OCI-LY7 (cell line): ENCODE measurements at regions not wholly inside any gene's neighbourhood (a gene's known extent, or its start where the extent isn't known, plus 50 kb on each side); places are given as distances from the start of the nearest gene placed in this dataset.

Experiments
- BruUV-seq: library from RNA; stranded (reverse); fragments of 400-500 nt; replicated peaks from 2 replicates; lab custom pipeline; 2021; lab: Mats Ljungman, UMichigan
- CTCF ChIA-PET: fragments of 300-600 bp; sonication (Branson Sonifier 250); formaldehyde crosslinking; loops from one replicate; lab custom pipeline; 2022; ENCODE audit warnings: antibody characterized with exemption; ENCODE audit not compliant: unreplicated experiment; lab: Charles Lee
- POLR2A ChIA-PET: fragments of 300-600 bp; sonication (Branson Sonifier 250); formaldehyde crosslinking; loops from one replicate; lab custom pipeline; 2022; ENCODE audit warnings: antibody characterized with exemption; lab: Charles Lee
- DNase-seq: peaks from one replicate; pipeline ENCODE4 v3.0.0-alpha.2; 2015; ENCODE audit warnings: low spot score
- H2AFZ ChIP-seq: fragments of 200-600 bp; sonication (generic), shearing (Covaris generic); 2 replicates; pipeline ENCODE4 v1.6.1; 2014; ENCODE audit warnings: mild to moderate bottlenecking, antibody characterized with exemption, low read length, moderate library complexity
- H3K27ac ChIP-seq: fragments of 200-600 bp; sonication (generic); 2 replicates; pipeline ENCODE4 v1.5.1; 2014; ENCODE audit warnings: mixed run types, low read depth, mild to moderate bottlenecking, moderate library complexity, low read length, inconsistent platforms; ENCODE audit not compliant: poor library complexity, severe bottlenecking
- H3K36me3 ChIP-seq: fragments of 200-600 bp; sonication (generic); 2 replicates; pipeline ENCODE4 v1.6.1; 2014; ENCODE audit warnings: mild to moderate bottlenecking, antibody characterized with exemption, low read length, moderate library complexity, mixed read lengths; ENCODE audit not compliant: insufficient read depth
- H3K4me1 ChIP-seq: fragments of 200-600 bp; sonication (generic); 2 replicates; pipeline ENCODE4 v1.5.1; 2014; ENCODE audit warnings: mild to moderate bottlenecking, low read length; ENCODE audit not compliant: insufficient read depth, poor library complexity, severe bottlenecking
- H3K4me2 ChIP-seq: fragments of 200-600 bp; sonication (generic); 2 replicates; pipeline ENCODE4 v1.6.1; 2014; ENCODE audit warnings: mild to moderate bottlenecking, low read length
- H3K4me3 ChIP-seq: fragments of 200-600 bp; sonication (generic); 2 replicates; pipeline ENCODE4 v1.5.1; 2014; ENCODE audit warnings: mild to moderate bottlenecking, low read depth, low read length; ENCODE audit not compliant: poor library complexity, severe bottlenecking
- H3K79me2 ChIP-seq: fragments of 200-600 bp; sonication (generic); 2 replicates; pipeline ENCODE4 v1.6.1; 2016; ENCODE audit warnings: low read depth, mild to moderate bottlenecking, low read length, moderate library complexity, mixed read lengths; ENCODE audit not compliant: insufficient read depth
- H3K9me2 ChIP-seq: fragments of 200-600 bp; sonication (generic); 2 replicates; pipeline ENCODE4 v1.6.1; 2016; ENCODE audit warnings: mild to moderate bottlenecking, low read length, mixed read lengths; ENCODE audit not compliant: insufficient read depth
- H3K9me3 ChIP-seq: fragments of 200-600 bp; sonication (generic); 2 replicates; pipeline ENCODE4 v1.6.1; 2014; ENCODE audit warnings: mild to moderate bottlenecking, mixed run types, low read length, mixed read lengths
- H4K20me1 ChIP-seq: fragments of 200-600 bp; sonication (generic); 2 replicates; pipeline ENCODE4 v1.6.1; 2014; ENCODE audit warnings: mild to moderate bottlenecking, antibody characterized with exemption, low read length, moderate library complexity, mixed read lengths; ENCODE audit not compliant: insufficient read depth
- EZH2phosphoT487 ChIP-seq: fragments of 200-600 bp; sonication (generic); IDR thresholded peaks from 2 replicates; pipeline ENCODE4 v1.6.1; 2018; ENCODE audit warnings: low read depth, borderline replicate concordance, mild to moderate bottlenecking, mixed run types, antibody characterized with exemption, low read length, moderate library complexity, mixed read lengths
- intact Hi-C: fragments of 100-400 bp; cut with micrococcal nuclease; formaldehyde crosslinking; loops from one replicate; pipeline ENCODE4 v1.10.0; 2022; ENCODE audit not compliant: unreplicated experiment
- TF ChIP-seq, protein P1 (sequence below): fragments of 200-600 bp; sonication (generic); conservative IDR thresholded peaks from 2 replicates; pipeline ENCODE4 v1.5.1; 2014; ENCODE audit warnings: mild to moderate bottlenecking, antibody characterized with exemption, low read length, moderate library complexity, mixed read lengths

DNA sequence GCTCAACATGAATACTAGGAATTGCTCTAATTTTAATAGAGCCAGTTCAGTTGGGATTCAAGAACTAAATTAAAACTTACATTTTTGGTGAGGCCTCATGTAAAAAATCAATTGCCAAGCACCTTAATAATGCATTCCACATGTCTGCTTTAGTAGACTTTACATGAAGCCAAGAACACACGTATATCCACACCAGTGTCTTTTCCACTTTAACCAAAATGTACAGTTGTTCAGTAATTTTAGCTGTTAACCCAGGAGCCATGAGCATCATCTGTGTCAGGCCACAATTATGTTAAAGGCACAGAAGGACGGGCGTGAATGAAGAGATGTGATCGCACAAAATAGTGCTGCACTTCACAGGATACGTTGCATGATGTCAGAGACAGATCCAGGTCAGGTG, 136.7 kb downstream of the TLR5 start:
- no peak overlapping the region for H3K4me3 ChIP-seq
- TF ChIP-seq, protein P1, sequence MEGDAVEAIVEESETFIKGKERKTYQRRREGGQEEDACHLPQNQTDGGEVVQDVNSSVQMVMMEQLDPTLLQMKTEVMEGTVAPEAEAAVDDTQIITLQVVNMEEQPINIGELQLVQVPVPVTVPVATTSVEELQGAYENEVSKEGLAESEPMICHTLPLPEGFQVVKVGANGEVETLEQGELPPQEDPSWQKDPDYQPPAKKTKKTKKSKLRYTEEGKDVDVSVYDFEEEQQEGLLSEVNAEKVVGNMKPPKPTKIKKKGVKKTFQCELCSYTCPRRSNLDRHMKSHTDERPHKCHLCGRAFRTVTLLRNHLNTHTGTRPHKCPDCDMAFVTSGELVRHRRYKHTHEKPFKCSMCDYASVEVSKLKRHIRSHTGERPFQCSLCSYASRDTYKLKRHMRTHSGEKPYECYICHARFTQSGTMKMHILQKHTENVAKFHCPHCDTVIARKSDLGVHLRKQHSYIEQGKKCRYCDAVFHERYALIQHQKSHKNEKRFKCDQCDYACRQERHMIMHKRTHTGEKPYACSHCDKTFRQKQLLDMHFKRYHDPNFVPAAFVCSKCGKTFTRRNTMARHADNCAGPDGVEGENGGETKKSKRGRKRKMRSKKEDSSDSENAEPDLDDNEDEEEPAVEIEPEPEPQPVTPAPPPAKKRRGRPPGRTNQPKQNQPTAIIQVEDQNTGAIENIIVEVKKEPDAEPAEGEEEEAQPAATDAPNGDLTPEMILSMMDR = no peak
- TF ChIP-seq EZH2phosphoT487 = no peak
- H2AFZ ChIP-seq = no peak overlapping the region
- intact Hi-C loops = no loop called here
- no peak for DNase-seq
- no peak overlapping the region for H3K27ac ChIP-seq
- no peaks in the 10 kb centered on the region for H3K79me2 ChIP-seq
- no peaks in the 10 kb centered on the region for H3K36me3 ChIP-seq
- BruUV-seq = no TSS peak
- CTCF ChIA-PET = no interaction called here
- no peaks in the 10 kb centered on the region for H3K4me1 ChIP-seq
- POLR2A ChIA-PET = no interaction called here
- H3K9me2 ChIP-seq = no peaks in the 10 kb centered on the region
- H3K9me3 ChIP-seq = no peaks in the 10 kb centered on the region
- no peak overlapping the region for H3K4me2 ChIP-seq
- no peaks in the 10 kb centered on the region for H4K20me1 ChIP-seq

DNA sequence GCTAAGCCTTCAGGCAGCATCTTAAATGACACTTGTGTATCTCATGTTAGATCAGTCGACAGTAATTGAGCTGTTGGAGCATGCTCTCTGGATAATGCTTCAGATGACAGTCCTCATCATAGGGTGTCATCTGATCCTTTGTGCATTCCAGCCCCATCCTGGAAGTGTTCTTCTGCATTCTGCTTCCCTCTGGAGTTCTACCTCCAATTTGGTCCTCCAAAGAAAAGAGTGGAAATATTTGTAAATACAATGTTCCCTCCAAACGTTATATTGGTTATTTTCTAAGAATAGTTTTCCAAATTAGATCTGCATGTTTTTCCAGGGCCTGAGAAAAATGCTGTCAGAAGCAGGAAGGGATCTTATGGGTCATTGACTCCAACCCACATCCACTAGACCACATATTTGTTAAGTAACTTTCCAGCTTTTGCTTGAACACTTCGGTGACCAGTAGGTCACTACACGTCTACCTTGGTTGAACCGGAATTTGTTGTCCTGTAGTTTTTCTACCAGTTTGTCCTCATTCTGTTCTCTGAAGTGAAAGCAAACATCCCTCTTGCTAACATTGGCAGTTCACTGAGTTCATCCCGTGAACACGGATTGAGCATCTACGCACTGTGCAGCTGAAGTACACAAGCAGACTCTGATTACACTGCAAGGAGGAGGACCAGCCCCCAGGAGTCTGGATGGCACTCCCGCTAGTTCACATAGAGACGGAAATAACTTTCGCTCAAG, 136.0 kb downstream of the TLR5 start:
- POLR2A ChIA-PET = no interaction called here
- H3K4me3 ChIP-seq = no peak overlapping the region
- H3K79me2 ChIP-seq = no peaks in the 10 kb centered on the region
- no TSS peak for BruUV-seq
- no peak for DNase-seq
- H3K9me3 ChIP-seq = no peaks in the 10 kb centered on the region
- no peaks in the 10 kb centered on the region for H3K9me2 ChIP-seq
- no peaks in the 10 kb centered on the region for H3K36me3 ChIP-seq
- no peaks in the 10 kb centered on the region for H3K4me1 ChIP-seq
- no peaks in the 10 kb centered on the region for H4K20me1 ChIP-seq
- H2AFZ ChIP-seq = no peak overlapping the region
- intact Hi-C loops = no loop called here
- no peak overlapping the region for H3K4me2 ChIP-seq
- TF ChIP-seq EZH2phosphoT487 = no peak
- TF ChIP-seq, protein P1 = no peak
- no peak overlapping the region for H3K27ac ChIP-seq
- CTCF ChIA-PET = no interaction called here

DNA sequence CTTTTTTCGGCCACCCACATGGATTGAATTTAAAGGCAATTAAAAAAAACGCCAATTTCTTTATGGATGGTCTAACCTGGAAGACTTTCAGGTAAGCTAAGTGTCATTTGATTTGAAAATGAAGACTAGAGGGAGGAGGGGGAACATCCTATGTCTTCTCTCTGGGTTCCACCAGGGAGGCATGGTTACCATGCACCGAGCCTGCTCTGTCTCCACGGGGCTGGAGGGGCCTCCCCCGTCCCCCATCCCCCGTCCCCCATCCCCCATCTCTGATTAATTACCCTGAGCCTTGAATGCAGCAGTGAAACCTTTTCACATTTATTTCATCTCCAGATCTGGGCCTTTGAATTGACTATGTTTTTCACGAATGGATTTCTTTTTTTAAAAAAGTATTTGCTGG, 135.1 kb downstream of the TLR5 start:
- CTCF ChIA-PET = no interaction called here
- Histone ChIP-seq H3K27ac (no peak overlapping the region), H3K9me2 (no peaks in the 10 kb centered on the region), H3K79me2 (no peaks in the 10 kb centered on the region), H4K20me1 (no peaks in the 10 kb centered on the region), H3K4me1 (no peaks in the 10 kb centered on the region), H3K9me3 (no peaks in the 10 kb centered on the region), H3K36me3 (no peaks in the 10 kb centered on the region), H3K4me3 (no peak overlapping the region), H2AFZ (no peak overlapping the region), H3K4me2 (no peak overlapping the region)
- POLR2A ChIA-PET = no interaction called here
- intact Hi-C loops = no loop called here
- BruUV-seq = no TSS peak
- DNase-seq = no peak
- TF ChIP-seq, protein P1 = no peak
- no peak for TF ChIP-seq EZH2phosphoT487
